ENCODE measurements at regions not wholly inside any gene's neighbourhood (a gene's known extent, or its start where the extent isn't known, plus 50 kb on each side); places are given as distances from the start of the nearest gene placed in this dataset.

GRCh38 chr2:5391362-5391761 lies 300.8 kb upstream of the SOX11 start:
- TF ChIP-seq, protein P1, sequence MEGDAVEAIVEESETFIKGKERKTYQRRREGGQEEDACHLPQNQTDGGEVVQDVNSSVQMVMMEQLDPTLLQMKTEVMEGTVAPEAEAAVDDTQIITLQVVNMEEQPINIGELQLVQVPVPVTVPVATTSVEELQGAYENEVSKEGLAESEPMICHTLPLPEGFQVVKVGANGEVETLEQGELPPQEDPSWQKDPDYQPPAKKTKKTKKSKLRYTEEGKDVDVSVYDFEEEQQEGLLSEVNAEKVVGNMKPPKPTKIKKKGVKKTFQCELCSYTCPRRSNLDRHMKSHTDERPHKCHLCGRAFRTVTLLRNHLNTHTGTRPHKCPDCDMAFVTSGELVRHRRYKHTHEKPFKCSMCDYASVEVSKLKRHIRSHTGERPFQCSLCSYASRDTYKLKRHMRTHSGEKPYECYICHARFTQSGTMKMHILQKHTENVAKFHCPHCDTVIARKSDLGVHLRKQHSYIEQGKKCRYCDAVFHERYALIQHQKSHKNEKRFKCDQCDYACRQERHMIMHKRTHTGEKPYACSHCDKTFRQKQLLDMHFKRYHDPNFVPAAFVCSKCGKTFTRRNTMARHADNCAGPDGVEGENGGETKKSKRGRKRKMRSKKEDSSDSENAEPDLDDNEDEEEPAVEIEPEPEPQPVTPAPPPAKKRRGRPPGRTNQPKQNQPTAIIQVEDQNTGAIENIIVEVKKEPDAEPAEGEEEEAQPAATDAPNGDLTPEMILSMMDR (IDR thresholded peaks at IDR 0.05; ENCODE audit: insufficient read depth, low read length, poor library complexity, severe bottlenecking): no peak
- Histone ChIP-seq H3K36me3 (ENCODE audit: control insufficient read depth, insufficient read depth, low read length) (no peaks in the 10 kb centered on the region), H3K4me3 (ENCODE audit: low read depth, low read length) (no peak overlapping the region), H3K27me3 (ENCODE audit: control insufficient read depth, insufficient read depth, low read length) (no peaks in the 10 kb centered on the region)
- DNase-seq (ENCODE audit: low read depth): no peak

- TF ChIP-seq, protein P1 (IDR thresholded peaks at IDR 0.05; ENCODE audit: insufficient read depth, low read length, poor library complexity, severe bottlenecking): no peak
- H3K36me3 ChIP-seq (ENCODE audit: control insufficient read depth, insufficient read depth, low read length): no peaks in the 10 kb centered on the region
- H3K27me3 ChIP-seq (ENCODE audit: control insufficient read depth, insufficient read depth, low read length): no peaks in the 10 kb centered on the region
- peak; percentile 26 for DNase-seq (ENCODE audit: low read depth)
- H3K4me3 ChIP-seq (ENCODE audit: low read depth, low read length): no peak overlapping the region
Observed at GRCh38 chr2:5392658-5393057, 299.5 kb upstream of the SOX11 start.

DNA sequence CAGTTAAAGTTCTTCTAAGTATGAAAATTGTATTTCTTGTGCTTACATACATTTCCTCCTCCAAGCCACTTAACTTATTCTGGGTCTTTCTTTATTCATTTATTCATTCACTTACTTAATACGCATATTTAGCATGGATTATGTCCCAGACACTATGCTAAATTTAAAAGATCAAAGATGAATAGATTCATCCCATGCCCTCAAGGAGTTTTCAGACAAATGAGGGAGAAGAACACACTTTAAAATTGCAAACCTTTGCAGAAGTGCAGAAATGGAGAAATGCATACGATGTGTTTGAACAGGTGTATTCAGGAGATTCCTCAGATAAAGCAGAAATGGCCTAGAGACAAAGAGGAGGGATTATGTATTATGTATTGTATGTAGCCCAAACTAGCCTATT lies 298.7 kb upstream of the SOX11 start:
- H3K27me3 ChIP-seq (ENCODE audit: control insufficient read depth, insufficient read depth, low read length): no peaks in the 10 kb centered on the region
- TF ChIP-seq, protein P1 (IDR thresholded peaks at IDR 0.05; ENCODE audit: insufficient read depth, low read length, poor library complexity, severe bottlenecking): no peak
- no peak overlapping the region for H3K4me3 ChIP-seq (ENCODE audit: low read depth, low read length)
- no peaks in the 10 kb centered on the region for H3K36me3 ChIP-seq (ENCODE audit: control insufficient read depth, insufficient read depth, low read length)
- no peak for DNase-seq (ENCODE audit: low read depth)

DNA sequence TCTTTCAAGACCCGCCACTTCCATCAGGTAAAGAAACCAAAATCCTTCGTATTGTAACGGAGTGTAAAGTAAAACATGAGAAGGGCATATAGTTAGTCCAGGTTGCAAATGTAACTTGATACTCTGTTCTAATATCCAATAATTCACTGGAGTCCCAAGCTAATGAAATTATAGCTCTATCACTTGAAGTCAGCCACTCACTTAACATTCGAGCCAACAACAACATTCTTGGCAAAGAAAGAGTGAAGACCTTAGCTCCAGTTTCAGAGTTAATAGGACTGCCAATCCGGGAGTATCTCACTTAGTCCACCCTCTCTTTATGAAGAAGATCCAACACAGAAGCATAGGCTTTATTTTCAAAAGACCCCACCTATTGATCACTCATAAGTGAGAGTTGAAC lies 298.0 kb upstream of the SOX11 start:
- Histone ChIP-seq H3K27me3 (ENCODE audit: control insufficient read depth, insufficient read depth, low read length) (no peaks in the 10 kb centered on the region), H3K4me3 (ENCODE audit: low read depth, low read length) (no peak overlapping the region), H3K36me3 (ENCODE audit: control insufficient read depth, insufficient read depth, low read length) (no peaks in the 10 kb centered on the region)
- TF ChIP-seq, protein P1 (IDR thresholded peaks at IDR 0.05; ENCODE audit: insufficient read depth, low read length, poor library complexity, severe bottlenecking): no peak
- no peak for DNase-seq (ENCODE audit: low read depth)

DNA sequence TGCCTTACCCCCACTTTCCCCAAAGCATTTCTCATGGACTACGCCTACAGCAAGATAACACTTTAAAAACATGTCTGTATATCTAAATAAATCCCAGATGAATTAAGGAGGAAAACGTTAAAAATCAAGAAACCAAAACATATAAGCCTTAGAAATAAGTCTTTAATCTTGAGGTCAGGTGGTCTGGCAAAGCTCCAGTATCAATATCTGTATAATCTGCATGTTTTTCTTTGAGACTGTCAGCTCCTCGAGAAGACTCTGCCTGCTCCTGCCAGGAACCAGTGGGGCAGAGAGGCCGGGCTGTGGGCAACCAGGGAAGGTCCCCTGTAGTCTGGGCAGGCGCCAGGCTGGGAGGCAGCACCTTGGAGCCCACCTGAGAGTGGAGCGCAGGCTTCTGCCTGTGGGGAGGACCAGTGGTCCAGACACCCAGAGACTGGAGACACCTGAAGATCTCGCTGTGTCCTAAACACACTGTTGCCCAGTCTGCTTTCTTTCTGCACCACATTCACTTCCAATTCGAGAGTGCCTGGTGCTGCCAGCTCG lies 291.0 kb upstream of the SOX11 start:
- TF ChIP-seq, protein P1 (IDR thresholded peaks at IDR 0.05; ENCODE audit: insufficient read depth, low read length, poor library complexity, severe bottlenecking): no peak
- Histone ChIP-seq H3K27me3 (ENCODE audit: control insufficient read depth, insufficient read depth, low read length) (no peaks in the 10 kb centered on the region), H3K36me3 (ENCODE audit: control insufficient read depth, insufficient read depth, low read length) (no peaks in the 10 kb centered on the region), H3K4me3 (ENCODE audit: low read depth, low read length) (no peak overlapping the region)
- no peak for DNase-seq (ENCODE audit: low read depth)

GRCh38 chr2:5403392-5403791 lies 288.8 kb upstream of the SOX11 start:
- TF ChIP-seq, protein P1 (IDR thresholded peaks at IDR 0.05; ENCODE audit: insufficient read depth, low read length, poor library complexity, severe bottlenecking): no peak
- H3K27me3 ChIP-seq (ENCODE audit: control insufficient read depth, insufficient read depth, low read length): no peaks in the 10 kb centered on the region
- no peaks in the 10 kb centered on the region for H3K36me3 ChIP-seq (ENCODE audit: control insufficient read depth, insufficient read depth, low read length)
- DNase-seq (ENCODE audit: low read depth): no peak
- no peak overlapping the region for H3K4me3 ChIP-seq (ENCODE audit: low read depth, low read length)
